Transverse colon (tissue), 4 donors: ENCODE measurements at regions not wholly inside any gene's neighbourhood (a gene's known extent, or its start where the extent isn't known, plus 50 kb on each side); places are given as distances from the start of the nearest gene placed in this dataset.

Experiments
- CTCF ChIP-seq, 5 experiments: fragments of 200-600 bp in 3 of 5; fragments of 450-650 bp in 2 of 5; sonication (generic) in 3 of 5; IDR thresholded peaks; 1 replicate in 2 of 5; 2 replicates in 3 of 5; pipeline ENCODE4 v1.5.1; 2016 to 2017; ENCODE audit warnings: antibody characterized with exemption in 5 of 5, inconsistent platforms in 3 of 5, mild to moderate bottlenecking in 2 of 5, moderate library complexity in 1 of 5
- POLR2A ChIP-seq: fragments of 450-650 bp; IDR thresholded peaks from one replicate; pipeline ENCODE4 v1.6.1; 2016; ENCODE audit warnings: antibody characterized with exemption, mild to moderate bottlenecking, moderate library complexity
- POLR2AphosphoS5 ChIP-seq, 3 donors: sonication (generic); formaldehyde crosslinking; IDR thresholded peaks; one replicate each; pipeline ENCODE4 v1.6.1; 2016; ENCODE audit warnings: antibody characterized with exemption in 3 of 3

- TF ChIP-seq POLR2AphosphoS5 (IDR thresholded peaks at IDR 0.05) (no peak), CTCF (IDR thresholded peaks at IDR 0.05) (no peak), POLR2A (no peak)
These were observed 55.7 kb downstream of the SOX9 start for GRCh38 chr17:72176516-72176851.
